ENCODE measurements at regions not wholly inside any gene's neighbourhood (a gene's known extent, or its start where the extent isn't known, plus 50 kb on each side); places are given as distances from the start of the nearest gene placed in this dataset.

GRCh38 chr7:8871716-8872115 lies 438.3 kb downstream of the NXPH1 start:
- dilution Hi-C loops (cut with MboI; ENCODE audit: extremely low pct_ligation_motif_present, low sequenced_read_pairs) = no loop called here
- H3K9me1 ChIP-seq (ENCODE audit: control insufficient read depth, extremely low read depth, insufficient read depth, low read length) = no peaks in the 10 kb centered on the region
- FAIRE-seq = no peak
- H3K79me2 ChIP-seq (ENCODE audit: control insufficient read depth, insufficient read depth, low read length) = no peaks in the 10 kb centered on the region
- TF ChIP-seq, protein P1, sequence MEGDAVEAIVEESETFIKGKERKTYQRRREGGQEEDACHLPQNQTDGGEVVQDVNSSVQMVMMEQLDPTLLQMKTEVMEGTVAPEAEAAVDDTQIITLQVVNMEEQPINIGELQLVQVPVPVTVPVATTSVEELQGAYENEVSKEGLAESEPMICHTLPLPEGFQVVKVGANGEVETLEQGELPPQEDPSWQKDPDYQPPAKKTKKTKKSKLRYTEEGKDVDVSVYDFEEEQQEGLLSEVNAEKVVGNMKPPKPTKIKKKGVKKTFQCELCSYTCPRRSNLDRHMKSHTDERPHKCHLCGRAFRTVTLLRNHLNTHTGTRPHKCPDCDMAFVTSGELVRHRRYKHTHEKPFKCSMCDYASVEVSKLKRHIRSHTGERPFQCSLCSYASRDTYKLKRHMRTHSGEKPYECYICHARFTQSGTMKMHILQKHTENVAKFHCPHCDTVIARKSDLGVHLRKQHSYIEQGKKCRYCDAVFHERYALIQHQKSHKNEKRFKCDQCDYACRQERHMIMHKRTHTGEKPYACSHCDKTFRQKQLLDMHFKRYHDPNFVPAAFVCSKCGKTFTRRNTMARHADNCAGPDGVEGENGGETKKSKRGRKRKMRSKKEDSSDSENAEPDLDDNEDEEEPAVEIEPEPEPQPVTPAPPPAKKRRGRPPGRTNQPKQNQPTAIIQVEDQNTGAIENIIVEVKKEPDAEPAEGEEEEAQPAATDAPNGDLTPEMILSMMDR (optimal IDR thresholded peaks at IDR 0.05 in 1 of 3, IDR thresholded peaks at IDR 0.05 in 1 of 3, conservative IDR thresholded peaks at IDR 0.05 in 1 of 3; ENCODE audit: extremely low read depth in 1 of 3, insufficient read depth in 2 of 3, low read length in 3 of 3) = no peak
- TF ChIP-seq EZH2 (IDR thresholded peaks at IDR 0.05; ENCODE audit: low read length) = no peak
- H3K27ac ChIP-seq (ENCODE audit: control insufficient read depth, insufficient read depth, low read length) = no peak overlapping the region
- no peaks in the 10 kb centered on the region for H3K4me1 ChIP-seq (ENCODE audit: control insufficient read depth, extremely low read depth, insufficient read depth, low read length)
- H4K20me1 ChIP-seq (ENCODE audit: control insufficient read depth, extremely low read depth, insufficient read depth, low read length) = no peaks in the 10 kb centered on the region
- H3K4me2 ChIP-seq (ENCODE audit: control insufficient read depth, extremely low read depth, insufficient read depth, low read depth, low read length) = no peak overlapping the region
- no peaks in the 10 kb centered on the region for H3K36me3 ChIP-seq (ENCODE audit: control insufficient read depth in 2 of 2, extremely low read depth in 1 of 2, insufficient read depth in 2 of 2, low read length in 2 of 2)
- no peaks in the 10 kb centered on the region for H3K9me3 ChIP-seq (ENCODE audit: control insufficient read depth, low read depth, low read length)
- no peak overlapping the region for H3K9ac ChIP-seq (ENCODE audit: control insufficient read depth, extremely low read depth, insufficient read depth, low read length)
- H3K27me3 ChIP-seq (ENCODE audit: control insufficient read depth, extremely low read depth, insufficient read depth, low read length) = no peaks in the 10 kb centered on the region
- H2AFZ ChIP-seq (ENCODE audit: control insufficient read depth, low read length) = no peak overlapping the region
- no peak overlapping the region for H3K4me3 ChIP-seq (ENCODE audit: control insufficient read depth in 2 of 3, extremely low read depth in 1 of 3, insufficient read depth in 2 of 3, low read depth in 1 of 3, low read length in 3 of 3)
- DNase-seq (ENCODE audit: low read depth, low spot score) = no peak

DNA sequence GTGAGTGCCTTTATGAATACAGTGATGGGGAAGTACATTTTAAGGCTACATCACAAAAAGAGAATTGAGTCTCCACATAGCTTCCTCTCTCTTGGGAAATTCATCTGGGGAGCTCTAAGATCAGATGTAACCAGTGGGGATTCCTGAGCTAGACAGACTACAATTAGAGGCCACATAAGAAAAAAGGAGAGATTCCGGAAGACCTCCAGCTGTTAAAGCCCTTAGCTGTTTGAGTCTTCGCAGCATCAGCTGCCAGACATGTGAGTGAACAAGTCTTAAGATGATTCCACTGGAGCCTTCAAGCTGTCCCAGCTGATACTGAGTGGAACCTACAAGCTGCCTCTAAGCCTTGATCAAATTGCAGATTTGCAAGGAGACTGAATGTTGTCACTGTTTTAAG lies 448.5 kb downstream of the NXPH1 start:
- TF ChIP-seq, protein P1 (optimal IDR thresholded peaks at IDR 0.05 in 1 of 3, IDR thresholded peaks at IDR 0.05 in 1 of 3, conservative IDR thresholded peaks at IDR 0.05 in 1 of 3; ENCODE audit: extremely low read depth in 1 of 3, insufficient read depth in 2 of 3, low read length in 3 of 3) = no peak
- TF ChIP-seq EZH2 (IDR thresholded peaks at IDR 0.05; ENCODE audit: low read length) = no peak
- Histone ChIP-seq H3K27ac (ENCODE audit: control insufficient read depth, insufficient read depth, low read length) (no peak overlapping the region), H3K27me3 (ENCODE audit: control insufficient read depth, extremely low read depth, insufficient read depth, low read length) (no peaks in the 10 kb centered on the region), H3K9me1 (ENCODE audit: control insufficient read depth, extremely low read depth, insufficient read depth, low read length) (no peaks in the 10 kb centered on the region), H3K79me2 (ENCODE audit: control insufficient read depth, insufficient read depth, low read length) (no peaks in the 10 kb centered on the region), H2AFZ (ENCODE audit: control insufficient read depth, low read length) (no peak overlapping the region), H3K4me3 (ENCODE audit: control insufficient read depth in 2 of 3, extremely low read depth in 1 of 3, insufficient read depth in 2 of 3, low read depth in 1 of 3, low read length in 3 of 3) (no peak overlapping the region), H3K36me3 (ENCODE audit: control insufficient read depth in 2 of 2, extremely low read depth in 1 of 2, insufficient read depth in 2 of 2, low read length in 2 of 2) (no peaks in the 10 kb centered on the region), H3K4me2 (ENCODE audit: control insufficient read depth, extremely low read depth, insufficient read depth, low read depth, low read length) (no peak overlapping the region), H3K4me1 (ENCODE audit: control insufficient read depth, extremely low read depth, insufficient read depth, low read length) (no peaks in the 10 kb centered on the region), H3K9ac (ENCODE audit: control insufficient read depth, extremely low read depth, insufficient read depth, low read length) (no peak overlapping the region), H3K9me3 (ENCODE audit: control insufficient read depth, low read depth, low read length) (no peaks in the 10 kb centered on the region), H4K20me1 (ENCODE audit: control insufficient read depth, extremely low read depth, insufficient read depth, low read length) (no peaks in the 10 kb centered on the region)
- dilution Hi-C loops (cut with MboI; ENCODE audit: extremely low pct_ligation_motif_present, low sequenced_read_pairs) = no loop called here
- FAIRE-seq = no peak
- DNase-seq (ENCODE audit: low read depth, low spot score) = no peak

Measured in keratinocyte (primary cell).